Vagina (tissue), 2 donors: ENCODE measurements at regions not wholly inside any gene's neighbourhood (a gene's known extent, or its start where the extent isn't known, plus 50 kb on each side); places are given as distances from the start of the nearest gene placed in this dataset.

Experiments
- POLR2A ChIP-seq, 2 donors: fragments of 450-650 bp; IDR thresholded peaks; one replicate each; pipeline ENCODE4 v1.6.1; 2017; ENCODE audit warnings: antibody characterized with exemption in 2 of 2, mild to moderate bottlenecking in 2 of 2, moderate library complexity in 2 of 2
- TF ChIP-seq, protein P1 (sequence below), 3 experiments: fragments of 450-650 bp in 2 of 3; fragments of 200-600 bp in 1 of 3; sonication (generic) in 1 of 3; IDR thresholded peaks; one replicate each; pipeline ENCODE4 v1.5.1; 2017 to 2019; ENCODE audit warnings: antibody characterized with exemption in 3 of 3, mild to moderate bottlenecking in 2 of 3, moderate library complexity in 2 of 3

GRCh38 chr1:217373761-217374701 is 256.9 kb downstream of the GPATCH2 start:
- no peak for TF ChIP-seq POLR2A (IDR thresholded peaks at IDR 0.05)
- TF ChIP-seq, protein P1, sequence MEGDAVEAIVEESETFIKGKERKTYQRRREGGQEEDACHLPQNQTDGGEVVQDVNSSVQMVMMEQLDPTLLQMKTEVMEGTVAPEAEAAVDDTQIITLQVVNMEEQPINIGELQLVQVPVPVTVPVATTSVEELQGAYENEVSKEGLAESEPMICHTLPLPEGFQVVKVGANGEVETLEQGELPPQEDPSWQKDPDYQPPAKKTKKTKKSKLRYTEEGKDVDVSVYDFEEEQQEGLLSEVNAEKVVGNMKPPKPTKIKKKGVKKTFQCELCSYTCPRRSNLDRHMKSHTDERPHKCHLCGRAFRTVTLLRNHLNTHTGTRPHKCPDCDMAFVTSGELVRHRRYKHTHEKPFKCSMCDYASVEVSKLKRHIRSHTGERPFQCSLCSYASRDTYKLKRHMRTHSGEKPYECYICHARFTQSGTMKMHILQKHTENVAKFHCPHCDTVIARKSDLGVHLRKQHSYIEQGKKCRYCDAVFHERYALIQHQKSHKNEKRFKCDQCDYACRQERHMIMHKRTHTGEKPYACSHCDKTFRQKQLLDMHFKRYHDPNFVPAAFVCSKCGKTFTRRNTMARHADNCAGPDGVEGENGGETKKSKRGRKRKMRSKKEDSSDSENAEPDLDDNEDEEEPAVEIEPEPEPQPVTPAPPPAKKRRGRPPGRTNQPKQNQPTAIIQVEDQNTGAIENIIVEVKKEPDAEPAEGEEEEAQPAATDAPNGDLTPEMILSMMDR (IDR thresholded peaks at IDR 0.05): no peak
